ENCODE measurements at regions not wholly inside any gene's neighbourhood (a gene's known extent, or its start where the extent isn't known, plus 50 kb on each side); places are given as distances from the start of the nearest gene placed in this dataset.
"Not testable (repeated sequence)": the region's sequence is repeated elsewhere in the genome, so short reads cannot be mapped to it uniquely, and the experiment has no call there.

- DNase-seq: peak in 1 of 2 donors; percentile 73
- no peak overlapping the region for H2BK120ac ChIP-seq (ENCODE audit: insufficient read depth, low read length, poor library complexity)
- no peak overlapping the region for H4K91ac ChIP-seq (ENCODE audit: low read depth, low read length)
- H3K23ac ChIP-seq (ENCODE audit: low read length): no peak overlapping the region
- no peak overlapping the region for H4K12ac ChIP-seq (ENCODE audit: low read depth, low read length)
- H3K9ac ChIP-seq (ENCODE audit: low read length): no peak overlapping the region
- H3K27ac ChIP-seq (ENCODE audit: low read depth, low read length): no peak overlapping the region
- H2BK5ac ChIP-seq (ENCODE audit: low read depth, low read length, poor library complexity): no peak overlapping the region
- no peaks in the 10 kb centered on the region for H3K79me1 ChIP-seq (ENCODE audit: low read length)
- H3K36me3 ChIP-seq (ENCODE audit: control insufficient read depth in 1 of 2, insufficient read depth in 2 of 2, low read length in 2 of 2): no peaks in the 10 kb centered on the region
- H3K4ac ChIP-seq (ENCODE audit: low read depth, low read length): no peak overlapping the region
- H2AFZ ChIP-seq (ENCODE audit: insufficient read depth, low read length, poor library complexity): no peak overlapping the region
- no peak overlapping the region for H4K8ac ChIP-seq (ENCODE audit: low read depth, low read length)
- H3K14ac ChIP-seq (ENCODE audit: low read length): no peak overlapping the region
- no peak overlapping the region for H3K4me3 ChIP-seq (ENCODE audit: low read depth, low read length)
- no peaks in the 10 kb centered on the region for H3K9me3 ChIP-seq (ENCODE audit: insufficient read depth, low read depth, low read length)
- H3K4me1 ChIP-seq (ENCODE audit: control insufficient read depth in 1 of 2, insufficient read depth in 2 of 2, low read length in 2 of 2): no peaks in the 10 kb centered on the region
- H2BK12ac ChIP-seq (ENCODE audit: low read length): no peak overlapping the region
- no peaks in the 10 kb centered on the region for H3K27me3 ChIP-seq (ENCODE audit: insufficient read depth, low read length)
- no CpG with 5 or more reads among the region's 4 CpGs for WGBS (ENCODE audit: extremely low coverage, insufficient coverage, insufficient read length)
- no peak overlapping the region for H3K18ac ChIP-seq (ENCODE audit: low read length)
- no peaks in the 10 kb centered on the region for H3K79me2 ChIP-seq (ENCODE audit: control insufficient read depth, insufficient read depth, low read length, poor library complexity)
- H3K4me2 ChIP-seq (ENCODE audit: low read length): no peak overlapping the region
- H2AK5ac ChIP-seq (ENCODE audit: low read length): no peak overlapping the region
These were observed 647.8 kb downstream of the TAF11L14 start for GRCh38 chr5:18281947-18282581.

- Histone ChIP-seq H3K14ac (ENCODE audit: low read length) (no peak overlapping the region), H4K91ac (ENCODE audit: low read depth, low read length) (no peak overlapping the region), H2BK120ac (ENCODE audit: insufficient read depth, low read length, poor library complexity) (no peak overlapping the region), H3K23ac (ENCODE audit: low read length) (no peak overlapping the region), H4K12ac (ENCODE audit: low read depth, low read length) (no peak overlapping the region), H2BK5ac (ENCODE audit: low read depth, low read length, poor library complexity) (no peak overlapping the region), H3K4me2 (ENCODE audit: low read length) (no peak overlapping the region), H3K27ac (ENCODE audit: low read depth, low read length) (no peak overlapping the region), H3K9me3 (ENCODE audit: insufficient read depth, low read depth, low read length) (no peaks in the 10 kb centered on the region), H3K9ac (ENCODE audit: low read length) (no peak overlapping the region), H4K8ac (ENCODE audit: low read depth, low read length) (no peak overlapping the region), H3K27me3 (ENCODE audit: insufficient read depth, low read length) (no peaks in the 10 kb centered on the region), H2AK5ac (ENCODE audit: low read length) (no peak overlapping the region), H3K18ac (ENCODE audit: low read length) (no peak overlapping the region), H3K4me3 (ENCODE audit: low read depth, low read length) (no peak overlapping the region), H3K79me2 (ENCODE audit: control insufficient read depth, insufficient read depth, low read length, poor library complexity) (no peaks in the 10 kb centered on the region), H2BK12ac (ENCODE audit: low read length) (no peak overlapping the region), H3K4ac (ENCODE audit: low read depth, low read length) (no peak overlapping the region), H3K79me1 (ENCODE audit: low read length) (no peaks in the 10 kb centered on the region), H2AFZ (ENCODE audit: insufficient read depth, low read length, poor library complexity) (no peak overlapping the region), H3K4me1 (ENCODE audit: control insufficient read depth in 1 of 2, insufficient read depth in 2 of 2, low read length in 2 of 2) (no peaks in the 10 kb centered on the region), H3K36me3 (ENCODE audit: control insufficient read depth in 1 of 2, insufficient read depth in 2 of 2, low read length in 2 of 2) (no peaks in the 10 kb centered on the region)
- no peak for DNase-seq
These were observed 651.0 kb downstream of the TAF11L14 start for GRCh38 chr5:18285257-18285656.

- H3K9ac ChIP-seq (ENCODE audit: low read length): no peak overlapping the region
- H3K79me2 ChIP-seq (ENCODE audit: control insufficient read depth, insufficient read depth, low read length, poor library complexity): no peaks in the 10 kb centered on the region
- H2BK5ac ChIP-seq (ENCODE audit: low read depth, low read length, poor library complexity): no peak overlapping the region
- H3K14ac ChIP-seq (ENCODE audit: low read length): no peak overlapping the region
- H2BK120ac ChIP-seq (ENCODE audit: insufficient read depth, low read length, poor library complexity): no peak overlapping the region
- no peaks in the 10 kb centered on the region for H3K4me1 ChIP-seq (ENCODE audit: control insufficient read depth in 1 of 2, insufficient read depth in 2 of 2, low read length in 2 of 2)
- H3K4me2 ChIP-seq (ENCODE audit: low read length): no peak overlapping the region
- DNase-seq: no peak
- WGBS (ENCODE audit: extremely low coverage, insufficient coverage, insufficient read length): no CpG with 5 or more reads among the region's 3 CpGs
- no peak overlapping the region for H4K91ac ChIP-seq (ENCODE audit: low read depth, low read length)
- no peaks in the 10 kb centered on the region for H3K9me3 ChIP-seq (ENCODE audit: insufficient read depth, low read depth, low read length)
- no peak overlapping the region for H3K4ac ChIP-seq (ENCODE audit: low read depth, low read length)
- no peak overlapping the region for H3K27ac ChIP-seq (ENCODE audit: low read depth, low read length)
- H2AK5ac ChIP-seq (ENCODE audit: low read length): no peak overlapping the region
- H2AFZ ChIP-seq (ENCODE audit: insufficient read depth, low read length, poor library complexity): no peak overlapping the region
- H3K23ac ChIP-seq (ENCODE audit: low read length): no peak overlapping the region
- no peak overlapping the region for H3K4me3 ChIP-seq (ENCODE audit: low read depth, low read length)
- no peak overlapping the region for H4K12ac ChIP-seq (ENCODE audit: low read depth, low read length)
- H3K79me1 ChIP-seq (ENCODE audit: low read length): no peaks in the 10 kb centered on the region
- H2BK12ac ChIP-seq (ENCODE audit: low read length): no peak overlapping the region
- no peak overlapping the region for H3K18ac ChIP-seq (ENCODE audit: low read length)
- H3K36me3 ChIP-seq (ENCODE audit: control insufficient read depth in 1 of 2, insufficient read depth in 2 of 2, low read length in 2 of 2): no peaks in the 10 kb centered on the region
- no peaks in the 10 kb centered on the region for H3K27me3 ChIP-seq (ENCODE audit: insufficient read depth, low read length)
- H4K8ac ChIP-seq (ENCODE audit: low read depth, low read length): no peak overlapping the region
These were observed 657.9 kb downstream of the TAF11L14 start for GRCh38 chr5:18292146-18292545.

- not testable (repeated sequence) for H3K9me3 ChIP-seq (ENCODE audit: insufficient read depth, low read depth, low read length); H4K91ac ChIP-seq (ENCODE audit: low read depth, low read length); H3K36me3 ChIP-seq (ENCODE audit: control insufficient read depth in 1 of 2, insufficient read depth in 2 of 2, low read length in 2 of 2); H2BK12ac ChIP-seq (ENCODE audit: low read length); H3K14ac ChIP-seq (ENCODE audit: low read length); H3K18ac ChIP-seq (ENCODE audit: low read length); H3K27ac ChIP-seq (ENCODE audit: low read depth, low read length); H3K23ac ChIP-seq (ENCODE audit: low read length); H4K12ac ChIP-seq (ENCODE audit: low read depth, low read length); H3K4me1 ChIP-seq (ENCODE audit: control insufficient read depth in 1 of 2, insufficient read depth in 2 of 2, low read length in 2 of 2); H2AFZ ChIP-seq (ENCODE audit: insufficient read depth, low read length, poor library complexity); H3K79me1 ChIP-seq (ENCODE audit: low read length); H2BK120ac ChIP-seq (ENCODE audit: insufficient read depth, low read length, poor library complexity); H2BK5ac ChIP-seq (ENCODE audit: low read depth, low read length, poor library complexity); H3K9ac ChIP-seq (ENCODE audit: low read length); H3K4me2 ChIP-seq (ENCODE audit: low read length); H4K8ac ChIP-seq (ENCODE audit: low read depth, low read length); H3K4ac ChIP-seq (ENCODE audit: low read depth, low read length); H3K4me3 ChIP-seq (ENCODE audit: low read depth, low read length); H3K27me3 ChIP-seq (ENCODE audit: insufficient read depth, low read length); H2AK5ac ChIP-seq (ENCODE audit: low read length); H3K79me2 ChIP-seq (ENCODE audit: control insufficient read depth, insufficient read depth, low read length, poor library complexity)
- DNase-seq: peak in 1 of 2 donors; percentile 27
- WGBS (ENCODE audit: extremely low coverage, insufficient coverage, insufficient read length): no CpG with 5 or more reads among the region's 3 CpGs
These were observed 661.4 kb downstream of the TAF11L14 start for GRCh38 chr5:18295696-18296095.

All from trophoblast cell (in vitro differentiated cells and primary cell).